GM12865 (cell line): ENCODE measurements at regions not wholly inside any gene's neighbourhood (a gene's known extent, or its start where the extent isn't known, plus 50 kb on each side); places are given as distances from the start of the nearest gene placed in this dataset.

Source experiments
- DNase-seq: peaks from one replicate; pipeline ENCODE4 v3.0.0; 2010; ENCODE audit warnings: low read depth
- H3K4me3 ChIP-seq: 2 replicates; pipeline ENCODE4 v1.5.1; 2011; ENCODE audit warnings: mild to moderate bottlenecking, low read depth, low read length, control low read depth
- TF ChIP-seq, protein P1 (sequence below): IDR thresholded peaks from 2 replicates; pipeline ENCODE4 v1.5.1; 2011; ENCODE audit warnings: low read length, control low read depth, low read depth, inconsistent platforms; ENCODE audit not compliant: insufficient read depth; ENCODE audit errors: missing control alignments

DNA sequence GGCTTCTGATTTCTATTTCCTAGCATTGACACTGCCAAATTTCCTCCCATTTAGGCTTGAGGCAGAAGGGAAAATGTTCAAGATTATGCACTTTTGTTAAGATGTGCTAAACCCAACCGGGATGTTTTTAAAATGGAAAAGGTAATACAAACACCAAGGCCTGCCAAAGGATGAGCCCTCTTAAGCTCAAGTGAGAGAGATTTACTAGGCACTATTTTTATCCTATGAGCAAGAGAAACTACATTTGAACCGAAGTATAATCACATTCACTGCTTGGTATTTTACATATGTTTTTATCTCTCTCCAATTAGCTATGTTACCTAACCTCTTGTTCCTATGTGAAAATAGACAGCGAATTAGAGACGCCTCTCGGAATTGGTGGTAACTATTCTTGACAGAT is 295.8 kb downstream of the GABRB3 start:
- TF ChIP-seq, protein P1, sequence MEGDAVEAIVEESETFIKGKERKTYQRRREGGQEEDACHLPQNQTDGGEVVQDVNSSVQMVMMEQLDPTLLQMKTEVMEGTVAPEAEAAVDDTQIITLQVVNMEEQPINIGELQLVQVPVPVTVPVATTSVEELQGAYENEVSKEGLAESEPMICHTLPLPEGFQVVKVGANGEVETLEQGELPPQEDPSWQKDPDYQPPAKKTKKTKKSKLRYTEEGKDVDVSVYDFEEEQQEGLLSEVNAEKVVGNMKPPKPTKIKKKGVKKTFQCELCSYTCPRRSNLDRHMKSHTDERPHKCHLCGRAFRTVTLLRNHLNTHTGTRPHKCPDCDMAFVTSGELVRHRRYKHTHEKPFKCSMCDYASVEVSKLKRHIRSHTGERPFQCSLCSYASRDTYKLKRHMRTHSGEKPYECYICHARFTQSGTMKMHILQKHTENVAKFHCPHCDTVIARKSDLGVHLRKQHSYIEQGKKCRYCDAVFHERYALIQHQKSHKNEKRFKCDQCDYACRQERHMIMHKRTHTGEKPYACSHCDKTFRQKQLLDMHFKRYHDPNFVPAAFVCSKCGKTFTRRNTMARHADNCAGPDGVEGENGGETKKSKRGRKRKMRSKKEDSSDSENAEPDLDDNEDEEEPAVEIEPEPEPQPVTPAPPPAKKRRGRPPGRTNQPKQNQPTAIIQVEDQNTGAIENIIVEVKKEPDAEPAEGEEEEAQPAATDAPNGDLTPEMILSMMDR, result no peak
- no peak overlapping the region for H3K4me3 ChIP-seq

DNA sequence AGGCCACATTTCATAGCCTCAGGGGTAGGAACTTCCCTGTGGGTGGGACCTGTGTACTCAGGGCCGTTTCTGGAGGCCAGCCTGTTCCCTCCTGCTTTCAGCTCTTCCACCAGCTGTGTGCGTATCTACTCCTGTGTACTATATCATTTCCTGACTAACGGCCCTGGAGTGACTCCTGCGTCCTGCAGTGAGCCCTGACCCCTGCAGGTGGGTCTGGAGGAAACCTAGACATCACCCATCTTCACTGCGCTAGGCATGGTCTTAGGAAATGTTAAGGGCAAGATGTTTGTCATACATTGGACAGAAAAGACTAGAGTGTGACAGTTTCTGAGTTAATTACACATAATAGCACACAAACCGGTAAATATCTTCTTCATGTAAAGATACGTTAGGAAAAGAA is 297.3 kb downstream of the GABRB3 start:
- H3K4me3 ChIP-seq, result no peak overlapping the region
- DNase-seq, result no peak
- TF ChIP-seq, protein P1, result no peak

More for the DNA sequence above, 295.8 kb downstream of the GABRB3 start:
- no peak for DNase-seq

DNA sequence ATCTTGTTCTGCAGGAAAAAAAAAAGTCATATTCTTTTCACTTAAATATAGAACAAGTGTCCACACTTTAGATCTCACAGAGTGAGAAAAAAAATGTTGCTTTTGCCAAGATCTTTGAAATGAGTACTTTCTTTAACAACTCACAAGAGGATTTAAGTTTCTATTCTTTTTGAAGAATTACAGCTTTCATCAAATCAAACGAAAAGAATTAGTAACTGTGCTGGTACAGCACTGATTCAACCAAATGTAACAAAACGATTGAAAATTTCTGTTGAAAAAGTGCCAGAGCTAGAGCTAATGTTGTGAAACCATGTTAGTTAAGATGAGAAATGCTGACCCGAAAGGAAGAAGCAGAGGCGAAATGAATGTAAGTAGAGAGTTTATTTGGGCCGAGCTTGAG is 300.2 kb downstream of the GABRB3 start:
- no peak overlapping the region for H3K4me3 ChIP-seq
- no peak for DNase-seq
- TF ChIP-seq, protein P1, result no peak

DNA sequence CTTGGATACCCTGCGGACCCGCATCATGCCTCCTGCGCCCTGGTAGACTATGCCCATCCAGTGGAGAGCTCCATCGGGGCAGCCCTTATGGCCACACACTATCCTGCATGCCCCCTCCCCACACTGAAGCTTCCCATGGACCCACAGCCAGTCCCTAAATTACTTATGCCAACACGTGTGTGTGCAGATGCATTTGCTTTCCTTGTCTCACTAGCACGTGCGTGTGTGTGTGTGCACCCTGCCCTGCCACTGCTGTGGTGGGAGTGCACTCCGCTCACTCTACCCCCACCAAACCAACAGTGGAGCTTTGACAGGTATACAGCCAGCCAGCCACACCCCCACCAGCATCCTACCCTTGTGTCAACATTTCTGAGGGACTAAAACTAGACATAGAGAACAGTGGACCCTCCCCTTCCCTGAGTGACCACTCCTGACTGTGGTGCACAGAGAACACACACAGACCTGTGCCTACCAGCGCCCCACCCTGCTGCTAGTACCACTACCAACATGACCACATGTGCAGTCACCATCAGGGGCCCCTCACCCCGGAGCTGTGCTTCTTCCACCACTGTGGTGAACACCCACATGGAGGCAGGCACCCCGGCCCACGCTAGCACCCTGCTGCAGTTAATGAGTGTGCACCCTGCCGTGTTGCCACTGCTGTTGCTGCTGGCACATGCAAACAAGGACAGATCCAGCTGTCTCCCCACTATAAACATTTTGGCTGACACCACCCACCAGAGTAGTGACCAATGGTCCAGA is 310.8 kb downstream of the GABRB3 start:
- TF ChIP-seq, protein P1, result no peak

DNA sequence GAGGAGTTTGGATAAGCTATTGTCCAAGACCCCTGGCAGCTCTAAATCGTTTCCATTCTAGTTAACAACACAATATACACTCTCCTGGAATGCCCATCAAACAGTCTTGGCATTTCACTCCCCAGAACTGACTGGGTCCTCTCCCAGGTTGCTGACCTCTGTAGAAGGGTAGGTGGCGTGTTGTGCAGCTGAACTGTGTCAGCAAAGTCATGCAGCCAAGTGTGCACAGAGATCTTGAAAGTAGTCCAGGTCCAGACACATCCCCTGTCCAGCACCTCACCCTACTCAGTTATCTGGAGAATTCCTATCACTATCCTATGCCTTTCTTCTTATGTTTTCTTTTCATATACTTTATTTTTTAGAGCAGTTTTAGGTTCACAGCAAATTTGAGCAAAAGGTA is 312.7 kb downstream of the GABRB3 start:
- TF ChIP-seq, protein P1, result no peak
- DNase-seq, result no peak
- no peak overlapping the region for H3K4me3 ChIP-seq

More for the DNA sequence above, 310.8 kb downstream of the GABRB3 start:
- H3K4me3 ChIP-seq, result no peak overlapping the region
- no peak for DNase-seq

DNA sequence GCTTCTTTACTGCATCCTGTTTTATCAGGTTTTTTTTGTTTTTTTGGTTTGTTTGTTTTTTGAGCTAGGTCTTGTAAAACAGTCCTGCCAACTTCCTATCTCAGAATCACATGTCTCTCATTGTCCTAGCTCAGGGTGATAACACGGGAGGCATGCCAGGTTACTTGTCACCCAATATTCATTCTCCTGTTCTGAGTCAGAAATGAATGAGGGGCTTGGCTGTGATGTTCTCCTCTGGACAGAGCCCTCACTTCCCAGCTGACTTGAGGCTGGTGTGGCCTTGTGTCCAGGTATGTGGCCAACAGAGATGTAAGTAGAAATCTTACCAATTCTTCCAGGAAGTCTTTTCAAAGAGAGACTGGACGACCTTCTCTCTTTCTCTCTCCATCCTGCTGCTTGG is 317.0 kb downstream of the GABRB3 start:
- no peak overlapping the region for H3K4me3 ChIP-seq
- TF ChIP-seq, protein P1, result no peak
- DNase-seq, result no peak

DNA sequence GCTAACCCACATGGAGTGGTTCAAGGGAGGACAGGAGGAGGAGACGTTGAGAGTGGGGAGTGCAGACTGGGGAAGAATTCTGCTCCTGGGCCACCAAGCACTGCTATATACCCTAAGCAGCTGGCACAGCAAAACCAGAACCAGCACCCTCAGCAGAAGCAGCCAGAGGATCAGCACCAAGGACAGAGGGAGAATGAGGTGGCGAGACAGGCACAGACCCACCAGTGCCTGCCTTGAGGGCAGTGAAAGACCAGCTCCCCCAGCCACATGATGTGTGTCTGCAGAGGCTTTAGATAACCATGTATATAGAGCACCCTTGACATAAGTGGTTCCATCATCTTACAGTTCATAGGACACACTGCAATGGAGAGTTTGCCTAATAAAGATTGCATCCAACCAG is 319.0 kb downstream of the GABRB3 start:
- no peak for DNase-seq
- TF ChIP-seq, protein P1, result no peak
- no peak overlapping the region for H3K4me3 ChIP-seq
